ENCODE measurements at regions not wholly inside any gene's neighbourhood (a gene's known extent, or its start where the extent isn't known, plus 50 kb on each side); places are given as distances from the start of the nearest gene placed in this dataset.

- no peak for TF ChIP-seq CTCF (conservative IDR thresholded peaks at IDR 0.05; ENCODE audit: low read depth, low read length)
- no peak for TF ChIP-seq EZH2 (IDR thresholded peaks at IDR 0.05; ENCODE audit: low read length, unreplicated experiment)
Observed at GRCh38 chr10:59033622-59034021, 142.8 kb upstream of the PHYHIPL start.

All from PC-3 (cell line).